Activated naive CD8-positive, alpha-beta T cell treated with anti-CD3 and anti-CD28 coated beads, Interleukin-2, amount 10 ng/mL, durations not matched to agents 7 days and 5 days (primary cell): ENCODE measurements at regions not wholly inside any gene's neighbourhood (a gene's known extent, or its start where the extent isn't known, plus 50 kb on each side); places are given as distances from the start of the nearest gene placed in this dataset.

Experiments
- ATAC-seq: fragments of 150-1000 bp; cut with Tn5 transposase; one replicate; pipeline ENCODE4 v1.10.0; 2021; ENCODE audit warnings: low read depth, moderate library complexity
- POLR2A ChIA-PET: fragments of 350-600 bp; sonication (Branson Sonifier 250); formaldehyde crosslinking; loops from one replicate; lab custom pipeline; 2021; ENCODE audit warnings: antibody characterized with exemption; lab: Charles Lee
- DNase-seq: peaks from one replicate; pipeline ENCODE4 v3.0.0; 2021
- H3K27ac Mint-ChIP-seq: one replicate; pipeline ENCODE4 v1.8.0; 2022; ENCODE audit warnings: mild to moderate bottlenecking, mixed read lengths
- H3K27me3 Mint-ChIP-seq: one replicate; pipeline ENCODE4 v1.8.0; 2022; ENCODE audit warnings: mild to moderate bottlenecking, moderate library complexity, mixed read lengths
- H3K36me3 Mint-ChIP-seq: one replicate; pipeline ENCODE4 v1.8.0; 2021; ENCODE audit warnings: mild to moderate bottlenecking, mixed read lengths
- H3K4me1 Mint-ChIP-seq: one replicate; pipeline ENCODE4 v1.8.0; 2021; ENCODE audit warnings: mixed read lengths
- H3K4me3 Mint-ChIP-seq: one replicate; pipeline ENCODE4 v1.8.0; 2022; ENCODE audit warnings: mild to moderate bottlenecking, moderate library complexity, mixed read lengths
- H3K9me3 Mint-ChIP-seq: one replicate; pipeline ENCODE4 v1.8.0; 2021; ENCODE audit warnings: mixed read lengths

GRCh38 chr22:27441706-27442475 is 359.7 kb downstream of the MN1 start:
- Mint-ChIP-seq H3K9me3 (no peaks in the 10 kb centered on the region), H3K27ac (no peak overlapping the region), H3K4me3 (no peak overlapping the region), H3K36me3 (no peaks in the 10 kb centered on the region), H3K4me1 (no peaks in the 10 kb centered on the region), H3K27me3 (no peaks in the 10 kb centered on the region)
- DNase-seq (no peak), ATAC-seq (no peak)
- POLR2A ChIA-PET, result no interaction called here

GRCh38 chr22:27443306-27443705 is 358.2 kb downstream of the MN1 start:
- no peak for DNase-seq
- POLR2A ChIA-PET, result no interaction called here
- no peaks in the 10 kb centered on the region for H3K27me3 Mint-ChIP-seq
- H3K27ac Mint-ChIP-seq, result no peak overlapping the region
- no peak overlapping the region for H3K4me3 Mint-ChIP-seq
- H3K9me3 Mint-ChIP-seq, result no peaks in the 10 kb centered on the region
- no peaks in the 10 kb centered on the region for H3K4me1 Mint-ChIP-seq
- H3K36me3 Mint-ChIP-seq, result no peaks in the 10 kb centered on the region
- no peak for ATAC-seq

- POLR2A ChIA-PET, result no interaction called here
- DNase-seq, result no peak
- Mint-ChIP-seq H3K9me3 (peaks cover 4% of the 10 kb centered on the region), H3K4me1 (no peaks in the 10 kb centered on the region), H3K36me3 (no peaks in the 10 kb centered on the region), H3K27ac (no peak overlapping the region), H3K4me3 (no peak overlapping the region), H3K27me3 (no peaks in the 10 kb centered on the region)
- no peak for ATAC-seq
These were observed 355.7 kb downstream of the MN1 start for GRCh38 chr22:27445881-27446280.

GRCh38 chr22:27447289-27447688 is 354.3 kb downstream of the MN1 start:
- no peak for DNase-seq
- no peaks in the 10 kb centered on the region for H3K27me3 Mint-ChIP-seq
- H3K9me3 Mint-ChIP-seq, result peaks cover 4% of the 10 kb centered on the region
- H3K4me1 Mint-ChIP-seq, result no peaks in the 10 kb centered on the region
- POLR2A ChIA-PET, result no interaction called here
- H3K4me3 Mint-ChIP-seq, result no peak overlapping the region
- ATAC-seq, result no peak
- no peaks in the 10 kb centered on the region for H3K36me3 Mint-ChIP-seq
- no peak overlapping the region for H3K27ac Mint-ChIP-seq

- Mint-ChIP-seq H3K4me1 (no peaks in the 10 kb centered on the region), H3K27me3 (no peaks in the 10 kb centered on the region), H3K4me3 (no peak overlapping the region), H3K36me3 (no peaks in the 10 kb centered on the region), H3K9me3 (peaks cover 4% of the 10 kb centered on the region), H3K27ac (no peak overlapping the region)
- POLR2A ChIA-PET, result no interaction called here
- ATAC-seq (no peak), DNase-seq (no peak)
These were observed 351.1 kb downstream of the MN1 start for GRCh38 chr22:27450448-27450847.

GRCh38 chr22:27452245-27452644 is 349.3 kb downstream of the MN1 start:
- no peak for ATAC-seq
- peaks cover 4% of the 10 kb centered on the region for H3K9me3 Mint-ChIP-seq
- H3K36me3 Mint-ChIP-seq, result no peaks in the 10 kb centered on the region
- DNase-seq, result no peak
- POLR2A ChIA-PET, result no interaction called here
- H3K27me3 Mint-ChIP-seq, result no peaks in the 10 kb centered on the region
- no peaks in the 10 kb centered on the region for H3K4me1 Mint-ChIP-seq
- no peak overlapping the region for H3K27ac Mint-ChIP-seq
- H3K4me3 Mint-ChIP-seq, result no peak overlapping the region

GRCh38 chr22:27452922-27453321 is 348.6 kb downstream of the MN1 start:
- POLR2A ChIA-PET, result no interaction called here
- H3K9me3 Mint-ChIP-seq, result peaks cover 4% of the 10 kb centered on the region
- no peak overlapping the region for H3K4me3 Mint-ChIP-seq
- no peak for ATAC-seq
- DNase-seq, result no peak
- no peaks in the 10 kb centered on the region for H3K36me3 Mint-ChIP-seq
- H3K4me1 Mint-ChIP-seq, result no peaks in the 10 kb centered on the region
- H3K27me3 Mint-ChIP-seq, result no peaks in the 10 kb centered on the region
- no peak overlapping the region for H3K27ac Mint-ChIP-seq

GRCh38 chr22:27453725-27454124 is 347.8 kb downstream of the MN1 start:
- POLR2A ChIA-PET, result no interaction called here
- DNase-seq (no peak), ATAC-seq (no peak)
- H3K9me3 Mint-ChIP-seq, result peaks cover 4% of the 10 kb centered on the region
- H3K27ac Mint-ChIP-seq, result no peak overlapping the region
- no peaks in the 10 kb centered on the region for H3K27me3 Mint-ChIP-seq
- H3K4me1 Mint-ChIP-seq, result no peaks in the 10 kb centered on the region
- H3K4me3 Mint-ChIP-seq, result no peak overlapping the region
- no peaks in the 10 kb centered on the region for H3K36me3 Mint-ChIP-seq

GRCh38 chr22:27454807-27455450 is 346.6 kb downstream of the MN1 start:
- H3K4me1 Mint-ChIP-seq, result no peaks in the 10 kb centered on the region
- H3K36me3 Mint-ChIP-seq, result no peaks in the 10 kb centered on the region
- DNase-seq (no peak), ATAC-seq (no peak)
- POLR2A ChIA-PET, result no interaction called here
- H3K9me3 Mint-ChIP-seq, result peaks cover 4% of the 10 kb centered on the region
- no peak overlapping the region for H3K4me3 Mint-ChIP-seq
- no peaks in the 10 kb centered on the region for H3K27me3 Mint-ChIP-seq
- no peak overlapping the region for H3K27ac Mint-ChIP-seq

- Mint-ChIP-seq H3K4me1 (no peaks in the 10 kb centered on the region), H3K36me3 (no peaks in the 10 kb centered on the region), H3K4me3 (no peak overlapping the region), H3K9me3 (peaks cover 3% of the 10 kb centered on the region), H3K27ac (no peak overlapping the region), H3K27me3 (no peaks in the 10 kb centered on the region)
- DNase-seq, result no peak
- ATAC-seq, result no peak
- POLR2A ChIA-PET, result no interaction called here
These were observed 346.0 kb downstream of the MN1 start for GRCh38 chr22:27455526-27455925.

GRCh38 chr22:27456696-27457503 is 344.7 kb downstream of the MN1 start:
- DNase-seq (no peak), ATAC-seq (no peak)
- H3K4me1 Mint-ChIP-seq, result no peaks in the 10 kb centered on the region
- no peak overlapping the region for H3K4me3 Mint-ChIP-seq
- H3K36me3 Mint-ChIP-seq, result no peaks in the 10 kb centered on the region
- H3K27me3 Mint-ChIP-seq, result no peaks in the 10 kb centered on the region
- H3K27ac Mint-ChIP-seq, result no peak overlapping the region
- POLR2A ChIA-PET, result no interaction called here
- H3K9me3 Mint-ChIP-seq, result peaks cover 2% of the 10 kb centered on the region

GRCh38 chr22:27459999-27460398 is 341.6 kb downstream of the MN1 start:
- H3K27ac Mint-ChIP-seq, result no peak overlapping the region
- POLR2A ChIA-PET, result no interaction called here
- no peak for ATAC-seq
- H3K4me3 Mint-ChIP-seq, result no peak overlapping the region
- no peaks in the 10 kb centered on the region for H3K4me1 Mint-ChIP-seq
- peaks cover 2% of the 10 kb centered on the region for H3K9me3 Mint-ChIP-seq
- no peaks in the 10 kb centered on the region for H3K27me3 Mint-ChIP-seq
- H3K36me3 Mint-ChIP-seq, result no peaks in the 10 kb centered on the region
- no peak for DNase-seq

- no peaks in the 10 kb centered on the region for H3K27me3 Mint-ChIP-seq
- no peaks in the 10 kb centered on the region for H3K4me1 Mint-ChIP-seq
- H3K4me3 Mint-ChIP-seq, result no peak overlapping the region
- peaks cover 2% of the 10 kb centered on the region for H3K9me3 Mint-ChIP-seq
- no peak for DNase-seq
- H3K36me3 Mint-ChIP-seq, result no peaks in the 10 kb centered on the region
- no peak for ATAC-seq
- no peak overlapping the region for H3K27ac Mint-ChIP-seq
- POLR2A ChIA-PET, result no interaction called here
These were observed 340.8 kb downstream of the MN1 start for GRCh38 chr22:27460591-27461347.
